Breast epithelium (tissue), 3 donors: ENCODE measurements at regions not wholly inside any gene's neighbourhood (a gene's known extent, or its start where the extent isn't known, plus 50 kb on each side); places are given as distances from the start of the nearest gene placed in this dataset.

ENCODE experiments used
- POLR2A ChIP-seq: fragments of 450-650 bp; IDR thresholded peaks from one replicate; pipeline ENCODE4 v1.6.1; 2016; ENCODE audit warnings: antibody characterized with exemption, mild to moderate bottlenecking, moderate library complexity
- TF ChIP-seq, protein P1 (sequence below), 3 donors: fragments of 450-650 bp; IDR thresholded peaks; one replicate each; pipeline ENCODE4 v1.5.1; 2016 to 2017; ENCODE audit warnings: antibody characterized with exemption in 3 of 3, mild to moderate bottlenecking in 3 of 3, moderate library complexity in 3 of 3

- TF ChIP-seq, protein P1, sequence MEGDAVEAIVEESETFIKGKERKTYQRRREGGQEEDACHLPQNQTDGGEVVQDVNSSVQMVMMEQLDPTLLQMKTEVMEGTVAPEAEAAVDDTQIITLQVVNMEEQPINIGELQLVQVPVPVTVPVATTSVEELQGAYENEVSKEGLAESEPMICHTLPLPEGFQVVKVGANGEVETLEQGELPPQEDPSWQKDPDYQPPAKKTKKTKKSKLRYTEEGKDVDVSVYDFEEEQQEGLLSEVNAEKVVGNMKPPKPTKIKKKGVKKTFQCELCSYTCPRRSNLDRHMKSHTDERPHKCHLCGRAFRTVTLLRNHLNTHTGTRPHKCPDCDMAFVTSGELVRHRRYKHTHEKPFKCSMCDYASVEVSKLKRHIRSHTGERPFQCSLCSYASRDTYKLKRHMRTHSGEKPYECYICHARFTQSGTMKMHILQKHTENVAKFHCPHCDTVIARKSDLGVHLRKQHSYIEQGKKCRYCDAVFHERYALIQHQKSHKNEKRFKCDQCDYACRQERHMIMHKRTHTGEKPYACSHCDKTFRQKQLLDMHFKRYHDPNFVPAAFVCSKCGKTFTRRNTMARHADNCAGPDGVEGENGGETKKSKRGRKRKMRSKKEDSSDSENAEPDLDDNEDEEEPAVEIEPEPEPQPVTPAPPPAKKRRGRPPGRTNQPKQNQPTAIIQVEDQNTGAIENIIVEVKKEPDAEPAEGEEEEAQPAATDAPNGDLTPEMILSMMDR (IDR thresholded peaks at IDR 0.05), result no peak
- no peak for TF ChIP-seq POLR2A
Measured at GRCh38 chr11:107116358-107116757, 98.1 kb upstream of the GUCY1A2 start.
